WTC11 (cell line): ENCODE measurements at regions not wholly inside any gene's neighbourhood (a gene's known extent, or its start where the extent isn't known, plus 50 kb on each side); places are given as distances from the start of the nearest gene placed in this dataset.

ENCODE experiments used
- ATAC-seq: fragments of 200-7000 bp; cut with Tn5 transposase; 2 replicates; pipeline ENCODE4 v1.10.0; 2021; ENCODE audit warnings: mild to moderate bottlenecking, moderate library complexity
- CTCF ChIA-PET: fragments of 300-600 bp; sonication (Branson Sonifier 250); formaldehyde crosslinking; loops from one replicate; lab custom pipeline; 2021; ENCODE audit warnings: antibody characterized with exemption; lab: Charles Lee
- POLR2A ChIA-PET: fragments of 350-600 bp; sonication (Branson Sonifier 250); formaldehyde crosslinking; loops from one replicate; lab custom pipeline; 2021; ENCODE audit warnings: antibody characterized with exemption; lab: Charles Lee
- DNase-seq: peaks from one replicate; pipeline ENCODE4 v3.0.0; 2021; ENCODE audit warnings: low spot score
- H3K27ac Mint-ChIP-seq: 2 replicates; pipeline ENCODE4 v1.8.0; 2021; ENCODE audit warnings: mixed read lengths
- H3K27me3 Mint-ChIP-seq: 2 replicates; pipeline ENCODE4 v1.8.0; 2021; ENCODE audit warnings: low read depth, mild to moderate bottlenecking, moderate library complexity, mixed read lengths
- H3K36me3 Mint-ChIP-seq: 2 replicates; pipeline ENCODE4 v1.8.0; 2021; ENCODE audit warnings: mixed read lengths
- H3K4me1 Mint-ChIP-seq: 2 replicates; pipeline ENCODE4 v1.8.0; 2022; ENCODE audit warnings: mixed read lengths
- H3K4me3 Mint-ChIP-seq: 2 replicates; pipeline ENCODE4 v1.8.0; 2021; ENCODE audit warnings: mild to moderate bottlenecking, moderate library complexity, mixed read lengths
- H3K9me3 Mint-ChIP-seq: 2 replicates; pipeline ENCODE4 v1.8.0; 2021; ENCODE audit warnings: mixed read lengths
- ESRRA ChIP-seq: sonication (generic); formaldehyde crosslinking; IDR thresholded peaks from 2 replicates; pipeline ENCODE4 v1.8.1; 2022; ENCODE audit warnings: mild to moderate bottlenecking, missing genetic modification reagents, borderline replicate concordance
- FOXK1 ChIP-seq: sonication (generic); formaldehyde crosslinking; IDR thresholded peaks from 2 replicates; pipeline ENCODE4 v1.8.0; 2022; ENCODE audit warnings: mild to moderate bottlenecking, moderate library complexity, missing genetic modification reagents
- FOXP1 ChIP-seq: sonication (generic); formaldehyde crosslinking; IDR thresholded peaks from 2 replicates; pipeline ENCODE4 v1.8.0; 2022; ENCODE audit warnings: missing genetic modification reagents, mild to moderate bottlenecking, moderate library complexity, borderline replicate concordance
- JUN ChIP-seq: sonication (generic); formaldehyde crosslinking; IDR thresholded peaks from 2 replicates; pipeline ENCODE4 v1.8.0; 2023; ENCODE audit warnings: mild to moderate bottlenecking, missing genetic modification reagents
- KAT7 ChIP-seq: sonication (generic); formaldehyde crosslinking; IDR thresholded peaks from 2 replicates; pipeline ENCODE4 v1.8.1; 2023; ENCODE audit warnings: missing genetic modification reagents, mild to moderate bottlenecking, borderline replicate concordance
- NFATC4 ChIP-seq: fragments of 250-450 bp; sonication (Bioruptor Pico); IDR thresholded peaks from 2 replicates; pipeline ENCODE4 v1.9.0; 2021; ENCODE audit warnings: mild to moderate bottlenecking
- NFE2L1 ChIP-seq: sonication (generic); formaldehyde crosslinking; IDR thresholded peaks from 2 replicates; pipeline ENCODE4 v1.8.1; 2023; ENCODE audit warnings: missing genetic modification reagents
- RORB ChIP-seq: fragments of 250-450 bp; sonication (Bioruptor Pico); IDR thresholded peaks from 2 replicates; pipeline ENCODE4 v1.9.0; 2021; ENCODE audit warnings: mild to moderate bottlenecking
- SMAD3 ChIP-seq: sonication (generic); formaldehyde crosslinking; IDR thresholded peaks from 2 replicates; pipeline ENCODE4 v1.8.0; 2022; ENCODE audit warnings: missing genetic modification reagents, mild to moderate bottlenecking, borderline replicate concordance
- SOX15 ChIP-seq: fragments of 250-450 bp; sonication (Bioruptor Pico); IDR thresholded peaks from 2 replicates; pipeline ENCODE4 v1.9.0; 2021; ENCODE audit warnings: mild to moderate bottlenecking
- TP53 ChIP-seq: sonication (generic); formaldehyde crosslinking; IDR thresholded peaks from 2 replicates; pipeline ENCODE4 v1.8.1; 2023; ENCODE audit warnings: mild to moderate bottlenecking, missing genetic modification reagents
- ZNF138 ChIP-seq: sonication (generic); formaldehyde crosslinking; conservative IDR thresholded peaks from 2 replicates; pipeline ENCODE4 v1.8.1; 2022; ENCODE audit warnings: mild to moderate bottlenecking, moderate library complexity, missing genetic modification reagents
- ZNF232 ChIP-seq: sonication (generic); formaldehyde crosslinking; IDR thresholded peaks from 2 replicates; pipeline ENCODE4 v1.8.0; 2022; ENCODE audit warnings: mild to moderate bottlenecking, missing genetic modification reagents
- TF ChIP-seq, protein P1 (sequence below): sonication (generic); formaldehyde crosslinking; IDR thresholded peaks from 2 replicates; pipeline ENCODE4 v1.8.1; 2022; ENCODE audit warnings: missing genetic modification reagents, borderline replicate concordance
- TF ChIP-seq, protein P2 (sequence below): sonication (generic); formaldehyde crosslinking; IDR thresholded peaks from 2 replicates; pipeline ENCODE4 v1.8.0; 2023; ENCODE audit warnings: missing genetic modification reagents, mild to moderate bottlenecking, borderline replicate concordance
- TF ChIP-seq, protein P3 (sequence below): fragments of 250-450 bp; sonication (Bioruptor Pico); IDR thresholded peaks from 2 replicates; pipeline ENCODE4 v1.9.0; 2021; ENCODE audit warnings: moderate library complexity, mild to moderate bottlenecking, inconsistent platforms, borderline replicate concordance
- TF ChIP-seq, protein P4 (sequence below): sonication (generic); formaldehyde crosslinking; conservative IDR thresholded peaks from 2 replicates; pipeline ENCODE4 v1.8.1; 2023; ENCODE audit warnings: mild to moderate bottlenecking, low read depth, missing genetic modification reagents, moderate library complexity
- TF ChIP-seq, protein P5 (sequence below): sonication (generic); formaldehyde crosslinking; IDR thresholded peaks from 2 replicates; pipeline ENCODE4 v1.8.0; 2022; ENCODE audit warnings: mild to moderate bottlenecking, missing genetic modification reagents
- TF ChIP-seq, protein P6 (sequence below): fragments of 250-450 bp; sonication (Bioruptor Pico); IDR thresholded peaks from 2 replicates; pipeline ENCODE4 v2.1.2; 2022; ENCODE audit warnings: mild to moderate bottlenecking, moderate library complexity

DNA sequence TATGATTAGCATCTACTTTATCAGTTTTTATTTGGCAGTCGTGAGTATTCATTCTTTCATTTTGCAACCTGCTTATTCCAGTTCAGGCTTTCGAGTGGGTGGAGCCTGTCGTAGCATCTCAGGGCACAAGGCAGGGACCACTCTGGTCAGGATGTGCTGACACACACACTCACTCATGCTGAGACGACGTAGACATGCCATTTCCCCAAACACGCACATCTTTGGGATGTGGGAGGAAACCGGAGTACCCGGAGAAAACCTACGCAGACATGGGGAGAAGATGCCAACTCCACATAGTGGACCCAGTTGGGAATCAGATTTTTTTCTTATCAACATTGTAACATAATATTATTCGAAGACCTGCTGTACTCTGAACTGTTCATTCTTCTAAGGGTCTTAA is 756.5 kb upstream of the RBFOX1 start:
- H3K36me3 Mint-ChIP-seq: peaks cover 71% of the 10 kb centered on the region
- H3K27me3 Mint-ChIP-seq: peaks cover 6% of the 10 kb centered on the region
- no peak overlapping the region for H3K4me3 Mint-ChIP-seq
- ChIA-PET POLR2A (no interaction called here), CTCF (no interaction called here)
- DNase-seq: no peak
- TF ChIP-seq NFE2L1 (CRISPR knock-in tag) (no peak), NFATC4 (CRISPR knock-in tag) (no peak), JUN (CRISPR knock-in tag) (no peak), SMAD3 (CRISPR knock-in tag) (no peak), TP53 (CRISPR knock-in tag) (no peak), ESRRA (CRISPR knock-in tag) (no peak), ZNF232 (CRISPR knock-in tag) (no peak), ZNF138 (no peak), FOXK1 (CRISPR knock-in tag) (no peak), RORB (no peak), KAT7 (CRISPR knock-in tag) (no peak), SOX15 (no peak), FOXP1 (CRISPR knock-in tag) (no peak)
- TF ChIP-seq, protein P1, sequence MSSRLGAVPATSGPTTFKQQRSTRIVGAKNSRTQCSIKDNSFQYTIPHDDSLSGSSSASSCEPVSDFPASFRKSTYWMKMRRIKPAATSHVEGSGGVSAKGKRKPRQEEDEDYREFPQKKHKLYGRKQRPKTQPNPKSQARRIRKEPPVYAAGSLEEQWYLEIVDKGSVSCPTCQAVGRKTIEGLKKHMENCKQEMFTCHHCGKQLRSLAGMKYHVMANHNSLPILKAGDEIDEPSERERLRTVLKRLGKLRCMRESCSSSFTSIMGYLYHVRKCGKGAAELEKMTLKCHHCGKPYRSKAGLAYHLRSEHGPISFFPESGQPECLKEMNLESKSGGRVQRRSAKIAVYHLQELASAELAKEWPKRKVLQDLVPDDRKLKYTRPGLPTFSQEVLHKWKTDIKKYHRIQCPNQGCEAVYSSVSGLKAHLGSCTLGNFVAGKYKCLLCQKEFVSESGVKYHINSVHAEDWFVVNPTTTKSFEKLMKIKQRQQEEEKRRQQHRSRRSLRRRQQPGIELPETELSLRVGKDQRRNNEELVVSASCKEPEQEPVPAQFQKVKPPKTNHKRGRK (CRISPR knock-in tag): no peak
- TF ChIP-seq, protein P2, sequence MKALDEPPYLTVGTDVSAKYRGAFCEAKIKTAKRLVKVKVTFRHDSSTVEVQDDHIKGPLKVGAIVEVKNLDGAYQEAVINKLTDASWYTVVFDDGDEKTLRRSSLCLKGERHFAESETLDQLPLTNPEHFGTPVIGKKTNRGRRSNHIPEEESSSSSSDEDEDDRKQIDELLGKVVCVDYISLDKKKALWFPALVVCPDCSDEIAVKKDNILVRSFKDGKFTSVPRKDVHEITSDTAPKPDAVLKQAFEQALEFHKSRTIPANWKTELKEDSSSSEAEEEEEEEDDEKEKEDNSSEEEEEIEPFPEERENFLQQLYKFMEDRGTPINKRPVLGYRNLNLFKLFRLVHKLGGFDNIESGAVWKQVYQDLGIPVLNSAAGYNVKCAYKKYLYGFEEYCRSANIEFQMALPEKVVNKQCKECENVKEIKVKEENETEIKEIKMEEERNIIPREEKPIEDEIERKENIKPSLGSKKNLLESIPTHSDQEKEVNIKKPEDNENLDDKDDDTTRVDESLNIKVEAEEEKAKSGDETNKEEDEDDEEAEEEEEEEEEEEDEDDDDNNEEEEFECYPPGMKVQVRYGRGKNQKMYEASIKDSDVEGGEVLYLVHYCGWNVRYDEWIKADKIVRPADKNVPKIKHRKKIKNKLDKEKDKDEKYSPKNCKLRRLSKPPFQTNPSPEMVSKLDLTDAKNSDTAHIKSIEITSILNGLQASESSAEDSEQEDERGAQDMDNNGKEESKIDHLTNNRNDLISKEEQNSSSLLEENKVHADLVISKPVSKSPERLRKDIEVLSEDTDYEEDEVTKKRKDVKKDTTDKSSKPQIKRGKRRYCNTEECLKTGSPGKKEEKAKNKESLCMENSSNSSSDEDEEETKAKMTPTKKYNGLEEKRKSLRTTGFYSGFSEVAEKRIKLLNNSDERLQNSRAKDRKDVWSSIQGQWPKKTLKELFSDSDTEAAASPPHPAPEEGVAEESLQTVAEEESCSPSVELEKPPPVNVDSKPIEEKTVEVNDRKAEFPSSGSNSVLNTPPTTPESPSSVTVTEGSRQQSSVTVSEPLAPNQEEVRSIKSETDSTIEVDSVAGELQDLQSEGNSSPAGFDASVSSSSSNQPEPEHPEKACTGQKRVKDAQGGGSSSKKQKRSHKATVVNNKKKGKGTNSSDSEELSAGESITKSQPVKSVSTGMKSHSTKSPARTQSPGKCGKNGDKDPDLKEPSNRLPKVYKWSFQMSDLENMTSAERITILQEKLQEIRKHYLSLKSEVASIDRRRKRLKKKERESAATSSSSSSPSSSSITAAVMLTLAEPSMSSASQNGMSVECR: no peak
- TF ChIP-seq, protein P3, sequence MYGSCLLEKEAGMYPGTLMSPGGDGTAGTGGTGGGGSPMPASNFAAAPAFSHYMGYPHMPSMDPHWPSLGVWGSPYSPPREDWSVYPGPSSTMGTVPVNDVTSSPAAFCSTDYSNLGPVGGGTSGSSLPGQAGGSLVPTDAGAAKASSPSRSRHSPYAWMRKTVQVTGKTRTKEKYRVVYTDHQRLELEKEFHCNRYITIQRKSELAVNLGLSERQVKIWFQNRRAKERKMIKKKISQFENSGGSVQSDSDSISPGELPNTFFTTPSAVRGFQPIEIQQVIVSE (CRISPR knock-in tag): no peak
- TF ChIP-seq, protein P4, sequence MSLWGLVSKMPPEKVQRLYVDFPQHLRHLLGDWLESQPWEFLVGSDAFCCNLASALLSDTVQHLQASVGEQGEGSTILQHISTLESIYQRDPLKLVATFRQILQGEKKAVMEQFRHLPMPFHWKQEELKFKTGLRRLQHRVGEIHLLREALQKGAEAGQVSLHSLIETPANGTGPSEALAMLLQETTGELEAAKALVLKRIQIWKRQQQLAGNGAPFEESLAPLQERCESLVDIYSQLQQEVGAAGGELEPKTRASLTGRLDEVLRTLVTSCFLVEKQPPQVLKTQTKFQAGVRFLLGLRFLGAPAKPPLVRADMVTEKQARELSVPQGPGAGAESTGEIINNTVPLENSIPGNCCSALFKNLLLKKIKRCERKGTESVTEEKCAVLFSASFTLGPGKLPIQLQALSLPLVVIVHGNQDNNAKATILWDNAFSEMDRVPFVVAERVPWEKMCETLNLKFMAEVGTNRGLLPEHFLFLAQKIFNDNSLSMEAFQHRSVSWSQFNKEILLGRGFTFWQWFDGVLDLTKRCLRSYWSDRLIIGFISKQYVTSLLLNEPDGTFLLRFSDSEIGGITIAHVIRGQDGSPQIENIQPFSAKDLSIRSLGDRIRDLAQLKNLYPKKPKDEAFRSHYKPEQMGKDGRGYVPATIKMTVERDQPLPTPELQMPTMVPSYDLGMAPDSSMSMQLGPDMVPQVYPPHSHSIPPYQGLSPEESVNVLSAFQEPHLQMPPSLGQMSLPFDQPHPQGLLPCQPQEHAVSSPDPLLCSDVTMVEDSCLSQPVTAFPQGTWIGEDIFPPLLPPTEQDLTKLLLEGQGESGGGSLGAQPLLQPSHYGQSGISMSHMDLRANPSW (CRISPR knock-in tag): no peak
- TF ChIP-seq, protein P5, sequence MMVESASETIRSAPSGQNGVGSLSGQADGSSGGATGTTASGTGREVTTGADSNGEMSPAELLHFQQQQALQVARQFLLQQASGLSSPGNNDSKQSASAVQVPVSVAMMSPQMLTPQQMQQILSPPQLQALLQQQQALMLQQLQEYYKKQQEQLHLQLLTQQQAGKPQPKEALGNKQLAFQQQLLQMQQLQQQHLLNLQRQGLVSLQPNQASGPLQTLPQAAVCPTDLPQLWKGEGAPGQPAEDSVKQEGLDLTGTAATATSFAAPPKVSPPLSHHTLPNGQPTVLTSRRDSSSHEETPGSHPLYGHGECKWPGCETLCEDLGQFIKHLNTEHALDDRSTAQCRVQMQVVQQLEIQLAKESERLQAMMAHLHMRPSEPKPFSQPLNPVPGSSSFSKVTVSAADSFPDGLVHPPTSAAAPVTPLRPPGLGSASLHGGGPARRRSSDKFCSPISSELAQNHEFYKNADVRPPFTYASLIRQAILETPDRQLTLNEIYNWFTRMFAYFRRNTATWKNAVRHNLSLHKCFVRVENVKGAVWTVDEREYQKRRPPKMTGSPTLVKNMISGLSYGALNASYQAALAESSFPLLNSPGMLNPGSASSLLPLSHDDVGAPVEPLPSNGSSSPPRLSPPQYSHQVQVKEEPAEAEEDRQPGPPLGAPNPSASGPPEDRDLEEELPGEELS (CRISPR knock-in tag): no peak
- TF ChIP-seq, protein P6, sequence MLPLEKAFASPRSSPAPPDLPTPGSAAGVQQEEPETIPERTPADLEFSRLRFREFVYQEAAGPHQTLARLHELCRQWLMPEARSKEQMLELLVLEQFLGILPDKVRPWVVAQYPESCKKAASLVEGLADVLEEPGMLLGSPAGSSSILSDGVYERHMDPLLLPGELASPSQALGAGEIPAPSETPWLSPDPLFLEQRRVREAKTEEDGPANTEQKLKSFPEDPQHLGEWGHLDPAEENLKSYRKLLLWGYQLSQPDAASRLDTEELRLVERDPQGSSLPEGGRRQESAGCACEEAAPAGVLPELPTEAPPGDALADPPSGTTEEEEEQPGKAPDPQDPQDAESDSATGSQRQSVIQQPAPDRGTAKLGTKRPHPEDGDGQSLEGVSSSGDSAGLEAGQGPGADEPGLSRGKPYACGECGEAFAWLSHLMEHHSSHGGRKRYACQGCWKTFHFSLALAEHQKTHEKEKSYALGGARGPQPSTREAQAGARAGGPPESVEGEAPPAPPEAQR: no peak
- no peak overlapping the region for H3K27ac Mint-ChIP-seq
- peaks cover 71% of the 10 kb centered on the region for H3K9me3 Mint-ChIP-seq
- H3K4me1 Mint-ChIP-seq: no peaks in the 10 kb centered on the region
- ATAC-seq: no peak
